GM12892 (cell line): ENCODE measurements at regions not wholly inside any gene's neighbourhood (a gene's known extent, or its start where the extent isn't known, plus 50 kb on each side); places are given as distances from the start of the nearest gene placed in this dataset.

Experiments
- POLR2A ChIP-seq: IDR thresholded peaks from 2 replicates; pipeline ENCODE4 v1.6.1; 2011; ENCODE audit warnings: low read depth, low read length, control low read depth
- TAF1 ChIP-seq: IDR thresholded peaks from 2 replicates; pipeline ENCODE4 v1.6.1; 2011; ENCODE audit warnings: low read depth, mild to moderate bottlenecking, control low read depth, low read length, borderline replicate concordance

GRCh38 chr4:187883049-187883448 lies 112.5 kb upstream of the ZFP42 start:
- TF ChIP-seq POLR2A (no peak), TAF1 (no peak)
